GM21447 (cell line): ENCODE measurements at regions not wholly inside any gene's neighbourhood (a gene's known extent, or its start where the extent isn't known, plus 50 kb on each side); places are given as distances from the start of the nearest gene placed in this dataset.
"Not testable (repeated sequence)": the region's sequence is repeated elsewhere in the genome, so short reads cannot be mapped to it uniquely, and the experiment has no call there.

ENCODE experiments used
- ATAC-seq: cut with Tn5 transposase; IDR thresholded peaks from one replicate; pipeline ENCODE4 v1.9.1; 2021; ENCODE audit not compliant: unreplicated experiment

GRCh38 chrY:26372480-26372879 is 750.6 kb downstream of the CDY1 start:
- ATAC-seq, result not testable (repeated sequence)

GRCh38 chrY:26408671-26409328 is 786.9 kb downstream of the CDY1 start:
- ATAC-seq, result no peak

- no peak for ATAC-seq
These were observed 787.4 kb downstream of the CDY1 start for GRCh38 chrY:26409329-26409712.
